Liver (tissue), 3 donors: ENCODE measurements at regions not wholly inside any gene's neighbourhood (a gene's known extent, or its start where the extent isn't known, plus 50 kb on each side); places are given as distances from the start of the nearest gene placed in this dataset.

ENCODE experiments used
- CTCF ChIP-seq: fragments of 150-350 bp; IDR thresholded peaks from 2 replicates; pipeline ENCODE4 v1.5.1; 2017; ENCODE audit warnings: improper control_type of control experiment, low read depth, low read length; ENCODE audit not compliant: missing input control
- EGR1 ChIP-seq, 2 donors: IDR thresholded peaks; 2 replicates each; pipeline ENCODE4 v1.6.1; 2016 to 2018; ENCODE audit warnings: antibody characterized with exemption in 2 of 2, low read depth in 2 of 2
- FOXA1 ChIP-seq: IDR thresholded peaks from 2 replicates; pipeline ENCODE4 v1.6.1; 2016; ENCODE audit warnings: antibody characterized with exemption
- HNF4A ChIP-seq, 2 donors: conservative IDR thresholded peaks; 2 replicates each; pipeline ENCODE4 v1.6.1; 2016; ENCODE audit warnings: antibody characterized with exemption in 2 of 2, mild to moderate bottlenecking in 2 of 2
- RAD21 ChIP-seq, 2 donors: IDR thresholded peaks; 2 replicates each; pipeline ENCODE4 v1.6.1; 2016; ENCODE audit warnings: antibody characterized with exemption in 2 of 2, mild to moderate bottlenecking in 2 of 2
- REST ChIP-seq: IDR thresholded peaks from 2 replicates; pipeline ENCODE4 v1.6.1; 2016; ENCODE audit warnings: antibody characterized with exemption, mild to moderate bottlenecking
- TAF1 ChIP-seq: conservative IDR thresholded peaks from 2 replicates; pipeline ENCODE4 v1.6.1; 2016; ENCODE audit warnings: antibody characterized with exemption, mild to moderate bottlenecking
- YY1 ChIP-seq: IDR thresholded peaks from 2 replicates; pipeline ENCODE4 v1.6.1; 2016; ENCODE audit warnings: antibody characterized with exemption, mild to moderate bottlenecking
- TF ChIP-seq, protein P1 (sequence below): IDR thresholded peaks from 2 replicates; pipeline ENCODE4 v1.6.1; 2016; ENCODE audit warnings: antibody characterized with exemption
- donor health status: healthy.
- donor health status: healthy.

DNA sequence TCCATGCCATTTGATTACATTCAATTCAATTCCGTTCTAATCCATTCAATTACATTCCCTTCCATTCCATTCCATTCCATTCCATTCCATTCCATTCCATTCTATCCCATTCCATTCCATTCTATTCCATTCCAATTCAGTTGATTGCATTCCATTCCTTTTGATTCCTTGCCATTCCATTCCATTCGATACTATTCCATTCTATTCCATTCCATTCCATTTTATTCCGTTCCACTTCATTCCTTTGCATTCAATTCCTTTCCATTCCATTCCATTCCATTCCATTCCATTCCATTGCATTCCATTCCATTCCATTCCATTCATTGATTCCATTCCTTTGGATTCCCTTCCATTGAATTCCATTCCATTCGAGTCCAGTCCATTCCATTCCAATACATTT, 2574.0 kb upstream of the TPTE start:
- TF ChIP-seq CTCF = no peak
- TF ChIP-seq TAF1 = no peak
- no peak for TF ChIP-seq RAD21 (IDR thresholded peaks at IDR 0.05)
- TF ChIP-seq FOXA1 = no peak
- no peak for TF ChIP-seq REST
- TF ChIP-seq EGR1 (IDR thresholded peaks at IDR 0.05; ENCODE audit: low read depth in 2 of 2) = no peak
- TF ChIP-seq HNF4A (conservative IDR thresholded peaks at IDR 0.05) = no peak
- TF ChIP-seq YY1 = no peak
- TF ChIP-seq, protein P1, sequence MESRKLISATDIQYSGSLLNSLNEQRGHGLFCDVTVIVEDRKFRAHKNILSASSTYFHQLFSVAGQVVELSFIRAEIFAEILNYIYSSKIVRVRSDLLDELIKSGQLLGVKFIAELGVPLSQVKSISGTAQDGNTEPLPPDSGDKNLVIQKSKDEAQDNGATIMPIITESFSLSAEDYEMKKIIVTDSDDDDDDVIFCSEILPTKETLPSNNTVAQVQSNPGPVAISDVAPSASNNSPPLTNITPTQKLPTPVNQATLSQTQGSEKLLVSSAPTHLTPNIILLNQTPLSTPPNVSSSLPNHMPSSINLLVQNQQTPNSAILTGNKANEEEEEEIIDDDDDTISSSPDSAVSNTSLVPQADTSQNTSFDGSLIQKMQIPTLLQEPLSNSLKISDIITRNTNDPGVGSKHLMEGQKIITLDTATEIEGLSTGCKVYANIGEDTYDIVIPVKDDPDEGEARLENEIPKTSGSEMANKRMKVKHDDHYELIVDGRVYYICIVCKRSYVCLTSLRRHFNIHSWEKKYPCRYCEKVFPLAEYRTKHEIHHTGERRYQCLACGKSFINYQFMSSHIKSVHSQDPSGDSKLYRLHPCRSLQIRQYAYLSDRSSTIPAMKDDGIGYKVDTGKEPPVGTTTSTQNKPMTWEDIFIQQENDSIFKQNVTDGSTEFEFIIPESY = no peak
